ENCODE measurements at regions not wholly inside any gene's neighbourhood (a gene's known extent, or its start where the extent isn't known, plus 50 kb on each side); places are given as distances from the start of the nearest gene placed in this dataset.

GRCh38 chr2:71989671-71990070 lies 158.0 kb downstream of the CYP26B1 start:
- DNase-seq (ENCODE audit: low read depth in 1 of 2, low spot score in 1 of 2): no peak
- H3K27me3 ChIP-seq (ENCODE audit: insufficient read depth, poor library complexity, severe bottlenecking): no peaks in the 10 kb centered on the region
- no peak overlapping the region for H3K27ac ChIP-seq (replicated peaks)
- no peak overlapping the region for H3K4me3 ChIP-seq (replicated peaks; ENCODE audit: insufficient read depth, low read length)
- TF ChIP-seq REST (IDR thresholded peaks at IDR 0.05; ENCODE audit: insufficient replicate concordance, low read depth) (no peak), GABPA (IDR thresholded peaks at IDR 0.05; ENCODE audit: low read depth) (no peak), CTCF (IDR thresholded peaks at IDR 0.05; ENCODE audit: insufficient read depth, low read length) (no peak), POLR2AphosphoS5 (IDR thresholded peaks at IDR 0.05; ENCODE audit: low read depth) (no peak), SPI1 (IDR thresholded peaks at IDR 0.05; ENCODE audit: borderline replicate concordance, low read depth) (no peak)

GRCh38 chr2:71988170-71988569 lies 159.5 kb downstream of the CYP26B1 start:
- TF ChIP-seq GABPA (IDR thresholded peaks at IDR 0.05; ENCODE audit: low read depth) (no peak), SPI1 (IDR thresholded peaks at IDR 0.05; ENCODE audit: borderline replicate concordance, low read depth) (no peak), REST (IDR thresholded peaks at IDR 0.05; ENCODE audit: insufficient replicate concordance, low read depth) (no peak), CTCF (IDR thresholded peaks at IDR 0.05; ENCODE audit: insufficient read depth, low read length) (no peak), POLR2AphosphoS5 (IDR thresholded peaks at IDR 0.05; ENCODE audit: low read depth) (no peak)
- Histone ChIP-seq H3K27me3 (ENCODE audit: insufficient read depth, poor library complexity, severe bottlenecking) (no peaks in the 10 kb centered on the region), H3K4me3 (replicated peaks; ENCODE audit: insufficient read depth, low read length) (no peak overlapping the region), H3K27ac (replicated peaks) (no peak overlapping the region)
- DNase-seq (ENCODE audit: low read depth in 1 of 2, low spot score in 1 of 2): no peak

- Histone ChIP-seq H3K27ac (replicated peaks) (no peak overlapping the region), H3K27me3 (ENCODE audit: insufficient read depth, poor library complexity, severe bottlenecking) (no peaks in the 10 kb centered on the region), H3K4me3 (replicated peaks; ENCODE audit: insufficient read depth, low read length) (no peak overlapping the region)
- TF ChIP-seq GABPA (IDR thresholded peaks at IDR 0.05; ENCODE audit: low read depth) (no peak), POLR2AphosphoS5 (IDR thresholded peaks at IDR 0.05; ENCODE audit: low read depth) (no peak), REST (IDR thresholded peaks at IDR 0.05; ENCODE audit: insufficient replicate concordance, low read depth) (no peak), CTCF (IDR thresholded peaks at IDR 0.05; ENCODE audit: insufficient read depth, low read length) (no peak), SPI1 (IDR thresholded peaks at IDR 0.05; ENCODE audit: borderline replicate concordance, low read depth) (no peak)
- no peak for DNase-seq (ENCODE audit: low read depth in 1 of 2, low spot score in 1 of 2)
Measured at GRCh38 chr2:71976685-71977084, 171.0 kb downstream of the CYP26B1 start.

Data from HL-60 (cell line).